Fibroblast of gingiva (primary cell): ENCODE measurements at regions not wholly inside any gene's neighbourhood (a gene's known extent, or its start where the extent isn't known, plus 50 kb on each side); places are given as distances from the start of the nearest gene placed in this dataset.

ENCODE experiments used
- DNase-seq: peaks from one replicate; pipeline ENCODE4 v3.0.0-alpha.2; 2011; ENCODE audit warnings: low read depth

GRCh38 chr6:114543696-114544095, 200.9 kb upstream of the HS3ST5 start:
- no peak for DNase-seq

GRCh38 chr6:114541794-114542193, 199.0 kb upstream of the HS3ST5 start:
- no peak for DNase-seq

GRCh38 chr6:114537977-114538376, 195.2 kb upstream of the HS3ST5 start:
- DNase-seq, result no peak

DNA sequence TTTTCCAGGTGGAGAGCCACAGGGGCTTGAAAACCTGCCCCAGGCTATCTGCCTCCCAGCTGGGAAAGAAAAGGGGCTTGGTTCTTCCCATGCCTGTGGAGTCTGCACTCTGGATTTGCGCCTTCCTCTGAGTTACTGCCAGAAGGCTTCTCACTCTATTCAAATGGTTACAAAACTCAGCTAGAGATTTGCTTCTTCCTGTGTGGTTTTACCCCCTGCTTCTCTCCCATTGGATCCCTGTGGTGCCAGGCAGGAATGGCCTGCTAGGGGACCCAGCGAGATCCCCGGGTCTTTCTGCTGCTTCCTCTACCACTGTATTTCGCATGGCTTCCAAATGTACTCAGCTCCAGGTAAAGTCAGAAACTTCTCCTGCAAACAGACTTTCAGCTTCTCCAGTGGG, 192.0 kb upstream of the HS3ST5 start:
- no peak for DNase-seq

DNA sequence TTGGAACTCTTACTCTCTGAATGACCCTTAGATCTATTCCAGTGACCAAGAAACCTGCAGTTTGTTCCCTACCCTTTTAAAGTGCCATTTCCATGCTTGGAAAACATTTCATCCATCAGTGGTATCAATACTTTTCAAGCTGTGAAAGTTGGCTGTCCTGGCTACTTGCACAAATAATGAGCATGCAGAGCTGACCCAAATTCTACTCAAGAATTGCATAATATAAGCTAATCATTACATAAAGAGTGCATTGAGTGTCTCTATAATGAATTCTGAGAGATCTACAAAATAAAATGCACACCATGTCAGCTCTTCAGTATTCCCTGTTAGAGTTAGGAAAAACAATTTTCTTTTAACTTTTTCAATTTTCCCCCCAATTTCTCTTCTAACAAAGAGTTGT, 181.3 kb upstream of the HS3ST5 start:
- no peak for DNase-seq

- DNase-seq, result no peak
Measured at GRCh38 chr6:114523508-114523907, 180.7 kb upstream of the HS3ST5 start.

GRCh38 chr6:114521926-114522325, 179.1 kb upstream of the HS3ST5 start:
- no peak for DNase-seq

DNA sequence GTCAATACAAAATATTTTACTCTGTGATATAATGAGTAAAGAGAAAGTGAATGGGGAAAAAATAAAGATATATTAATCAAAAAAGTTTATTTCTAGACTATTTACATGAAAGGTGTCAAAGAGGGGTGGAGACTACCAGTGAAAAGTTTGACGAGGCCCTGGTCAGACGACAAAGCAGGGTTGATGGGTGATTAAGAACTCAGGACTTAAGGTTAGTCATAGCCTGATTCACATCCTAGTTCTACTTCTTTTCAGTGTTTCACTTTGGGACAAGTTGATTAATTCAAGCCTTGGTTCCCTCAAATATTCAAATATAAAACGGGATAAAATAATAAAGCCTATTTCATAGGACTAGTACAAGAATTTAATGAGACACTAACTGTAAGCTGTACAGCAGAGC, 178.2 kb upstream of the HS3ST5 start:
- no peak for DNase-seq

GRCh38 chr6:114514170-114514569, 171.3 kb upstream of the HS3ST5 start:
- no peak for DNase-seq

DNA sequence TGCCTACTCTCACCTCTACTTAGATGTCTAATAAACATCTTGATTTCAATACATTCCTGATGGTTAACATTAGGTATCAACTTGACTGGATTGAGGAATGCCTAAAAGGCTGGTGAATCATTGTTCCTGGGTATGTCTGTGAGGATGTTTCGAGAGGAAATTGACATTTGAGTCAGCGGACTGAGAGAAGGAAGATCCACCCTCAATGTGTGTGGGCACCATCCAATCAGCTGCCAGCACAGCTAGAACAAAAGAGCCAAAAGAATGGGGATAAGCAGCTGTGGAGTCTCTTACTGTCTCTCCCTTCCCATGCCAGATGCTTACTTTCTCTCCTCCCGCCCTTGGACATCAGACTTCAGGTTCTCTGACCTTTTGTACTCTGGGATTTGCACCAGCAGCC, 128.6 kb upstream of the HS3ST5 start:
- DNase-seq, result no peak

DNA sequence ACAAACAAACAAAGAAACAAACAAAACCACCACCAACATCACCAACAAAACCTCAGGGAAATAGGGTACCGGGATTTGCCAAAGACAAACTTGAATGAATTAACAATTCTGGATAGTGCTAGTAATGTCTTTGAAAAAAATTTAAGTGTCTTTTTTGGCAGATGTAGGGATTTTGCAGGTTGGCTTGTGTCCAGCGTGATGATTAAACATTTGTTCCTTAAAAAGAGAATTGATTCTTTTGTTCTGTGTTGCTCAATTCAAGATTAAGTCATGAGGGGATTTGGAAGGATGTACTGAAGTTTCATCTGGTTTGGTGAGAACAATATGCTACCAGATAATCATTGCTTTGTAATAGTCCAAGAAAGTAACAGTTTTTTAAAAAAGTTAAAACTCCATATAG, 125.1 kb upstream of the HS3ST5 start:
- DNase-seq, result no peak

DNA sequence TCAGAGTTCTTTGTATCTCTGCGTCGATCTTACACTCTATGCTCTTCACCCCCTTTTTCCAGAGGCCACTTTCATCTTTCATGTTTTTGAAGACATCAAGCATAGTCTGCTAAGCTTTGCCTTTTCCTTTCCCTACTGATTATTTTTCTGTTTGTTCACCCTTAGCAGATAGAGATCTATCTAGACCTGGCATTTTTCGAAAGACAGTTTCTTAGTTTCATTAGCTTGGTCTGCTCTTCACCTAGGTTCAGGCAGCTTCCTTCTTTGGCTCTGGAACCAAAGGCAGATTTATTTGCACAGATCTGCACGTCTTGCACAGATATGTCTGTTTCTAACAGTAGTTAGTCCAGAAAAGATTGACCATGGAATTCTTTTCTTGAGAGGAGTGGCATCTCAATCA, 122.7 kb upstream of the HS3ST5 start:
- DNase-seq, result no peak

DNA sequence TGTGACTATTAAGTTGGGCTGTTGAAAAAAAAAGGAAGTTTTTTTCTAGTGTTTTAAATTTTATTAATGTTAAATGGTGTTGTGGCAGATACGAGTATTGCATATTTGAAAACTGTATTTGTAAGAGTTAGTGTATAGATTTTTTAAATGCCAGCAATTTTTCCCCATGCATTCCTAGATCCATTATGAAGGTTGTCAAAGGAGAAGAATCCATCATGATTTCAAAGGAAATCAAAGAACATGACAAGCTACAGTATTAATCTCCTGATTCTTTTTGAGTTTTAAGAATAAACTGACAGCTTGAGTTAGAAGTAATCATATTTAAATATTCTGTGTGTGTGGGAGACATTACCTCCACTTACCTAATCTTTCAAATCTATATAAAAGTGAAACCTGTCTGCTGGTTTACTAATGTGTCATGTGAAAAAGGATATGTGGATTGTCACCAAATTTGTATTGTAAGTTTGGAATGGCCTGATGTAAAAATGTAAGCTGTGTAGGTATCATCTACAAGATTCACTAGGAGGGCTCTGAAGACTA, 111.0 kb upstream of the HS3ST5 start:
- DNase-seq, result no peak

- DNase-seq, result no peak
Measured at GRCh38 chr6:114452785-114453401, 110.1 kb upstream of the HS3ST5 start.

DNA sequence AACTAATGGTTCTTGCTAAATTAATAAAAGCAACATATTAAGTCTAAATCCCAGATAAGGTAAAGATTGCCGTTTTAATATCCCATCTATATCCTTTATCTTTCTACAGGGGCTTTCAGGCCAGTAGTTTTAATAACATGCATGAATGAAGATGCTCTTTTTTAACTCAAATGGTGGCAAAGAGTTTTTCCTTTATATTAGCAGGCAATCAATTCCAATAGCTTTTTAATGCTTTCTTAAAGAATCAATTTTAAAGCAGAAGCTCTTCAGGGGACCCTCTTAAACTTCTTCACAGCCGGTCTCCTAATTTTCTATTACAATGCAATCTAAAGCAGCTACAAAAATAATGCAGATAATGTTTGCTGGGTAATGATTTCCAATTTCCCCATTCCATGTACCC, 107.8 kb upstream of the HS3ST5 start:
- no peak for DNase-seq

DNA sequence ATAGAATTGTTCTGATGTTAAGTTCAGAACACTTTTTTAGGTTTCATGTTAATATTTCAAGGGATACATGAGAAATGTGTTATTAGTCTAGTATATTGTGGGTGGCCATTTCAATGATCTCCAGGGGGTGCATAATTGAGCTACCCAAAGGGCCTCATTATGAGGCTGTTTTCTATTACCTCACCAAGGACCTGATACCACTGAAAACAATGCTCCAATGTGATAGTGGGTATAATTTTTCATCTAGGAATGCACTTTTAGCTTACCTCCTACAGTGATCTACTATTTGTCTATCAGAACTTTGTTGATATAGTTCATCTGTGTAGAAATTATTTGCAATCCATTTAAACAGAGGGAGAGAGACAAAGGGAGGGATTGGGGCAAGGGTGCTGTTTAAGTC, 106.8 kb upstream of the HS3ST5 start:
- no peak for DNase-seq

- no peak for DNase-seq
Measured at GRCh38 chr6:114446342-114446741, 103.5 kb upstream of the HS3ST5 start.

GRCh38 chr6:114445846-114446245, 103.0 kb upstream of the HS3ST5 start:
- DNase-seq, result no peak

- no peak for DNase-seq
Measured at GRCh38 chr6:114439411-114439810, 96.6 kb upstream of the HS3ST5 start.

DNA sequence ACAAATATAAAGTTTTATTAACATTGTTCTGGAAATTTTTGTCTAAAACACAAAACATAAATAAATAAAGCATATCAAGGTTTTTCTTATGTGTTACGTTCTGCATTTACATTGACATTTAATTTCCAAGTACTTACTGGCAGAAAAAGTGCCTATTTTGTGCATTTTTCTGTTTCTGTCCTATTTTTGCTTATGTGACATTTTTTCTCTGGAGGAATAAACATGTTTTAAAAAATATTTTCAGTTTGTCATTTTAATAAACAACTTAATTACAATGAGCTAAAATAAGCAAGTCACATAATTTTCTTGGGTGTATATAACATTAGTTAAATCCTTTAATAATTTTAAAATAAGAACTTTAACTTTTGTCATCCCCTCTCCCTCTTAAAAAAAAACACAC, 94.4 kb upstream of the HS3ST5 start:
- DNase-seq, result no peak

DNA sequence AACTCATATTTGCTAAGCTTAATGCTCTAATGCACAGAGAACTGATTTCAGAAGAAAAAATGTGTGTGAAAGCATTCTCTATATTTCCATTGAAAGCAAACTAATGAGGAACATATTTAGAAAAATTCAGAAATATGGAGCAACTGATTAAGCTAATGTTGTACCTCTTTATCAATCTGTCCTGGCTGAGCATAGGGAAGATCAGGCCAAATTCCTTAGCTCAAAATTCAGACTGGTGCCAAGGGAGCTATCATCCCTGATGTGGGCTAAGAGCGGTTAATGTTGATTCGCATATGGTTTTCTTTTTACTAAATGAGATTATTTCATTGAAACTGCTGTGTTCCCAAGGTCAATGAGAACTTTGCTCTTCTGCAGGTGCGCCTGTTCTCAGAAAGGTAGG, 93.9 kb upstream of the HS3ST5 start:
- DNase-seq, result no peak

GRCh38 chr6:114435985-114436384, 93.2 kb upstream of the HS3ST5 start:
- DNase-seq, result no peak

DNA sequence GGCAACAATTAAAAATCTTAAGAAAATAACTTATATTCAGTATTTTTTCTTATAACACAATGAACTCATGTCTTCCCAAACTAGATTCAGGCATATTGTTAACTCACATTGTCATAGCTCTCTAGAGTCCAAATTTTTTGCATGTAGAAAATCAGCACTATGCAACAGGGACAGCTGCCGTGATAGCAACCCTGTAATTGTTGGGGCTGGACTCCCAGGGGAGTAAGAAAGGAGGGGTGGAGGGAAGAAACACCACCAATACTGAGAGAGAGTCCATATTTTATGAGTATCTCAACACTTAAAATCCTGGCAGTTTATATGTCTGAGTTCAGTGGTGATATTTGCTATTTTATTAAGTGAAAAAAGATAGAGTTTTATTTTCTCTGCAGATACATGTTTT, 89.6 kb upstream of the HS3ST5 start:
- no peak for DNase-seq

DNA sequence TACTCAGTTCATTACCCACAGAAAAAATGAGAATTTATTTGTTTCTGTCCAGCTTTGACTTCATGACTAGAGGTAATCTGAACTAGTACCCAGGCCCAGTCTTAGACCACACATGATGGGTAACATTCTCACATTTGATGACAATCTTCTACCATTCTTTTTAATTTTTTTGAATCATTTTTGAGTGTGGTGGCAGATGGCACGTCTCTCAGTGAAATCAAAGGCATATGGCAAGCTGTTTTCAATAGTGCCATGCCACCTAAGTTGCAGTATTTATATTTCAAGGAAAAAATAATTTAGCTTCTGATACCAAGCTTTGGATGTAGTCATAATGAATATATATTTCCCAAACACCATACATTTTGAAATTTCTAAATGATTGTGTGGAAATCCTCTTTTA, 88.8 kb upstream of the HS3ST5 start:
- DNase-seq, result no peak
